Neuron (in vitro differentiated cells): ENCODE measurements at regions not wholly inside any gene's neighbourhood (a gene's known extent, or its start where the extent isn't known, plus 50 kb on each side); places are given as distances from the start of the nearest gene placed in this dataset.

ENCODE experiments used
- H2AFZ ChIP-seq: one replicate; pipeline ENCODE4 v1.6.1; 2013; ENCODE audit warnings: low read depth, mild to moderate bottlenecking, inconsistent platforms, low read length, moderate library complexity
- H3K27me3 ChIP-seq: one replicate; pipeline ENCODE4 v1.6.1; 2013; ENCODE audit warnings: low read length; ENCODE audit not compliant: insufficient read depth
- H3K36me3 ChIP-seq: one replicate; pipeline ENCODE4 v1.6.1; 2013; ENCODE audit warnings: low read length; ENCODE audit not compliant: insufficient read depth
- H3K4me1 ChIP-seq: one replicate; pipeline ENCODE4 v1.6.1; 2013; ENCODE audit warnings: low read length; ENCODE audit not compliant: insufficient read depth
- H3K4me3 ChIP-seq: 2 replicates; pipeline ENCODE4 v1.5.1; 2013; ENCODE audit warnings: mild to moderate bottlenecking, low read length, moderate library complexity
- H3K9me3 ChIP-seq: one replicate; pipeline ENCODE4 v1.6.1; 2013; ENCODE audit warnings: low read length

DNA sequence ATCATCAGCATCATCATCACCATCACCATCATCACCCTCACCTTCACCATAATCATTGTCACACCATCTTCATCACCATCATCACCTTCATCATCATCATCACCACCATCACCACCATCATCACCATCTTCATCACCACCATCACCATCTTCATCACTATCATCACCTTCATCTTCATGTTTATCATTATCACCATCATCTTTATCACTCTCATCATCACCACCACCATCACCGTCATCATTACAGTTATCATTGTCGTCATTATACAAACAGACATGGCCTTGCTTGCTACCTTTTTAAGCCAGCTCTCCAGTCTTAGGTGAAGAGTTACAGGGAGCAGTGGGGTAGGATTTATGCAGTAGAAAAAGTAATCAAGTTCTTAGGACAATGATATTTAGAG, 114.9 kb downstream of the IRF8 start:
- H3K9me3 ChIP-seq, result no peaks in the 10 kb centered on the region
- H2AFZ ChIP-seq, result no peak overlapping the region
- H3K4me3 ChIP-seq, result no peak overlapping the region
- no peaks in the 10 kb centered on the region for H3K27me3 ChIP-seq
- H3K36me3 ChIP-seq, result no peaks in the 10 kb centered on the region
- H3K4me1 ChIP-seq, result peaks cover 6% of the 10 kb centered on the region

DNA sequence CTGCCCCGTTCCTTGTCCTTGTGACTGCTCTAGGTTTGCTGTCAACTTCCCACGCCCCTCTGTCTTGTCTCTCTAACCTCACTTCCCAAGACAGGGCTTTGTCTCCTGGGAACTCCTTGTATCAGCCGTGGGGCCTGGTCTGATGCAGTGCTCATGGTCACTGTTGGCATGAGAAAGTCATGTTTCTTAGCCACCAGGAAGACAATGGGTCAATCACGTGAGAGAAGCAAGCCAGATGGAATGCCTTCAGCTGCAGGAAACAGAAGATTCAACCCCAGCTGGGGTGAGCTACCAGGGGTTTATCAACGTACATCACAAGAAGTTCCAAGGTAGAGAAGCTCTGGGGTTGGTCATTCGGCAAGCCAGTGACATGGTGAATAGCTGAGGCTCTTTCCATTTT, 116.6 kb downstream of the IRF8 start:
- Histone ChIP-seq H3K4me3 (no peak overlapping the region), H3K27me3 (no peaks in the 10 kb centered on the region), H3K36me3 (no peaks in the 10 kb centered on the region), H3K9me3 (peaks cover 4% of the 10 kb centered on the region), H3K4me1 (peaks cover 8% of the 10 kb centered on the region), H2AFZ (no peak overlapping the region)

DNA sequence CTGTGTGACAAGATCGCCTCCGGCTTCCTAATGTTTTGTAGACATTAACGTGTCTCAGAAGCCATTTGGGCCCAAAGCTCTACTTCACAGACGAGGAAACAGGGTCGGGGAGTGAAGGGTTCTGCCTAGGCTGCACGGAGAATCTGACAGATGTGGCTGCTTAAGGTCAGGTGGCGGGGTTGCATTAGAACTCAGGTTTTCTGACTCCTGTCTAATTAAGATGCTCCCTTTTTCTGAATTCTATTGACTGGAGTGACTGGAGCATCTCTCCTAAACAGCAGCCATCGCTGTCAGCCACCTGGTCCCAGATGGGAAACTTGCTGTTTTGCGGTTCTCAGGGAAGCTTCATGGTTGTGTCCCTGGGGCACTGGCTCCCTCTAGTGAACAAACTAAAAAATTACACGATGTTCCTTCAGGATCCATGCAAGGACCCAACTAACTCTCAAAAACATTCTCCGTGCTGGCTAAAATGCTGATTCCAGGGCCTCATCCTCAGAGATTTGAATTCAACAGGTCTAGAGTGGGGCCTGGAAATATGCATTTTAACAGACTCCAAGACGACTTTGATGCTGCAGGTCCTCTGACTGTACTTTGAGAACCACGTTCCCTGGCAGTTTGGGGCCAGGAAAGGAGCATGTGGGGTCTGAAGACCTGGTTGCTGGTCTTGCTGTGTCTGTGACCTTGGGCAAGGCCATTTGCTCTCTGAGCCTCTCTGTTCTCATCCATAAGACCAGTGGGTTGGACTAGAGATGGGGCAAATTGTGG, 117.4 kb downstream of the IRF8 start:
- H3K9me3 ChIP-seq, result peaks cover 4% of the 10 kb centered on the region
- H2AFZ ChIP-seq, result no peak overlapping the region
- no peak overlapping the region for H3K4me3 ChIP-seq
- no peaks in the 10 kb centered on the region for H3K27me3 ChIP-seq
- H3K36me3 ChIP-seq, result no peaks in the 10 kb centered on the region
- peaks cover 8% of the 10 kb centered on the region for H3K4me1 ChIP-seq

DNA sequence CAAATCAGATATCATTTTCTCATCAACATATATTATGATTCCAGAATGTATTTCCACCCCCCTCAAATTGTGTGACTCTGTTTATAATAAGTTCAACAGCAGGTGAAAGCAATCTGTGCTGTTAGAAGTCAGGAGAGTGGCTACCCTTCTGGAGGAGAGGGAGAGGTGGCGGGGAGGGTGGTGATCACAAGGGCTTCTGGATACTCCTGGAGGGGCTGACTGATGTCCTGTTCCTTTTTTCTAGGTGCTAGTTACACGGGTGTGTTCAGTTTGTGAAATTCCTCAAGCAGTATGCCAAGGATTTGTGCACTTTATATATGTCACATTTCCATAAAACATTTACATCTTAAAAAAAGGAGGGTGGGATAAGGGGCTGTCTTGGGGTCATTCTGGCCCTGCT, 119.1 kb downstream of the IRF8 start:
- H3K4me3 ChIP-seq, result no peak overlapping the region
- peaks cover 4% of the 10 kb centered on the region for H3K9me3 ChIP-seq
- no peaks in the 10 kb centered on the region for H3K36me3 ChIP-seq
- H2AFZ ChIP-seq, result no peak overlapping the region
- H3K4me1 ChIP-seq, result peaks cover 8% of the 10 kb centered on the region
- H3K27me3 ChIP-seq, result no peaks in the 10 kb centered on the region

DNA sequence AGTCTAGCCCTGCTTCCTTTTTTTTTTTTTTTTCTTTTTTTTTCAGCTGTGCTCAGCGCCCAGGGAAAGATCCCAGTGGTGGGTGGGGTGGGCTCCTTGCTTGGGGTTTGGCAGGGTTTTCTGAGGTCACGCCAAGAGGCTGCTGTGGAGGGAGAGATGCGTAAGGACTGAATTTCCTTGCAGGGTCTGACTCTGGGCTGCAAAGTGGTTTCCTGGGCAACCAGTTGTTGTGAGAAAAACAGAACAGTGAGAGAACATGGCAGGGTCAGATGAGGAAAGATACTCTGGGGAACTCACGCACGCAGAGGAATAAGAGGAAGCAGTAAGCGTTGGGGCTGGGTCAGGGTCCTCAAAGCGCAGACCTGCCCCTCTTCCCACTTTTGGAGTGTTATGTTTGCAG, 119.5 kb downstream of the IRF8 start:
- Histone ChIP-seq H3K4me1 (peaks cover 8% of the 10 kb centered on the region), H3K27me3 (no peaks in the 10 kb centered on the region), H3K4me3 (no peak overlapping the region), H2AFZ (no peak overlapping the region), H3K36me3 (no peaks in the 10 kb centered on the region), H3K9me3 (peaks cover 5% of the 10 kb centered on the region)

DNA sequence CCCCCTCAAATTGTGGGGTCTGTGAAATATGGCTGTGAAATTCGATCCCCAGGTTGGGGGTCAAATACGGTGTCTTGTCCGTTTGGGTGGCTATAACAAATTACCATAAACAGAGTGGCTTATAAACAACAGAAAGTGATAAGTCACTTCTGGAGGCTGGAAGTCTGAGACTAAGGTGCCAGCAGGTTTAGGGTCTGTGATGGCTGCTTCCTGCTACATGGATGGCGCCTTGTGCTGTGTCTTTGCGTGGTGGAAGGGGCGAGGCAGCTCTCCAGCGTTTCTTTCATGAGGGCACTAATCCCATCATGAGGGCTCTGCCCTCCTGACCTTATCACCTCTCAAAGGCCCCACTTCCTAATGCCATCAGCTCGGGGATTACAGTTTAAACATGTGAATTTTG, 120.0 kb downstream of the IRF8 start:
- Histone ChIP-seq H3K9me3 (peaks cover 5% of the 10 kb centered on the region), H3K4me3 (no peak overlapping the region), H3K27me3 (no peaks in the 10 kb centered on the region), H3K4me1 (peaks cover 8% of the 10 kb centered on the region), H3K36me3 (no peaks in the 10 kb centered on the region), H2AFZ (no peak overlapping the region)

DNA sequence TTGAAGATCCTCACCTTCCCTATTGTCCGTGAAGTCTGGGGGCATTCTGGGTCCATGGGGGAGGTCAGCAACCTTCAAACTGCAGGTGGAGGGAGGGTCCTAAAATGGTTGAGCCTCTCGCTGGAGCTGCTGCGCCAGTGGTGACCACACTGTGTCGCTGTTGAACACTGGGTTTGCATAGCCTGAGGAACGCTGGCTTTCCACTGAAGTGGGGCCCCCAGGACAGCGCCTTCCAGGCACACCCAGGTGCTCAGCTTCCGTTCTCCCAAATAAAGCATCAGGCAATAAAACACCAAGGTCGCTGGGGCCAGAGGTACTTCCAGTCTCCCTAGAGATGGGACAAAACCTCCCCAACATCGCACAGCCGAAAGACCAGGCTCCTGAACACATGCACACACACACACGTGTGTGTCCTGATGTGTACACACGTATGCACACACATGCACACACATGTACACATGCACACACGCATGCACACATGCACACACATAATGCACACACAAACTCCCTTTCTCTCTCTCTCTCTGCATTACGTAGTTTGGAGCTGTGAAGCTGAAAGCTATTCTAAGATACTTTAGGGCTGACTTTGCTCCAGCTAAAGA, 120.6 kb downstream of the IRF8 start:
- H2AFZ ChIP-seq, result no peak overlapping the region
- no peaks in the 10 kb centered on the region for H3K27me3 ChIP-seq
- peaks cover 5% of the 10 kb centered on the region for H3K9me3 ChIP-seq
- no peaks in the 10 kb centered on the region for H3K36me3 ChIP-seq
- peaks cover 8% of the 10 kb centered on the region for H3K4me1 ChIP-seq
- no peak overlapping the region for H3K4me3 ChIP-seq

DNA sequence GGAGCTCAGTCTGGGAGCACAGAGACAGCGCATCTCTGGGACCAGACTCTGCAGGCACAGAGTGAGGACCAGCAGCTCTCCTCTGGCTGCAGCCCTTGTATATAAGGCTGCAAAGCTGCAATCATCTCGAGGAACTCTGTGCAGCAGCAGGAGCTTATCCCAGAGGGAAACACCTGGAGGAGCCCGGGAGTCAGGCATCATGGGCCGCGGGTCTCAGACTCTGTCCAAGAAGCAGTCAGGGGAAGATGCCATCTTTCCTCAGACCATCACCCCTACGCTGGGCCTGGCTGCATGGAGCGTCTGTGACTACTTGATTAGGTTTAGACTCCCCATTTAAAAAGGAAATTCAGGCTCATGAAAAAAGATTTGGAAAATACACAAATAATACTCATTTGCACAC, 122.0 kb downstream of the IRF8 start:
- H3K4me3 ChIP-seq, result no peak overlapping the region

DNA sequence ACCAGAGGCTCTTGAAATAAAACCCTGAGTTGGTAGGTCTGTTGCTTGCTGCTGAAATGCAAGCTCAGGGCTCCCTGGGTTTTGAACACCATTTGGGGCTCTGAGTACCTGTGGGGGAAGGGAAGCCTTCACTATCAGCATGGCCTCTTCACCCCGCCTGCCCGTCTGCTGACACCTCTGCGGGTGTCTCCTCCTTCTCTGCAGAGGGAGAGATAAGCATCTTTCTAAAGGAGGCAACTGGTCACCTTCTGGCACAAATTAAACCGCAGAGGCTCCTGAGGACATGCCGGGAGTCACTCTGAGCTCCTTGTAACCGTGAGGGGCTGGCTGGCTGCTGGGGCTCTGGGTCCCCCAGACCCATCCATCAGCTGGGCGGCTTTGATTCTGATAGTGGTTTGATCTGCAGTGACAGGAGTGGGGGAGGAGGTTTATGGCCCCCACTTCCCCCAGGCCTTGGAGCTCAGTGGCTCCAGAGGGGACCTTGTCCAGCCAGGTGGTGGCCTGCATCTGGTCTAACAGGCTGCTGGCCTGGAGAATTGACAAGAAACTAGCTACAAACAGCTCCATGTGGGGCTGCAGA, 123.5 kb downstream of the IRF8 start:
- no peak overlapping the region for H2AFZ ChIP-seq
- H3K4me1 ChIP-seq, result peaks cover 8% of the 10 kb centered on the region
- H3K36me3 ChIP-seq, result no peaks in the 10 kb centered on the region
- peaks cover 5% of the 10 kb centered on the region for H3K9me3 ChIP-seq
- H3K27me3 ChIP-seq, result no peaks in the 10 kb centered on the region
- no peak overlapping the region for H3K4me3 ChIP-seq

More for the DNA sequence above, 122.0 kb downstream of the IRF8 start:
- peaks cover 8% of the 10 kb centered on the region for H3K4me1 ChIP-seq
- H3K9me3 ChIP-seq, result peaks cover 5% of the 10 kb centered on the region
- H3K36me3 ChIP-seq, result no peaks in the 10 kb centered on the region
- no peaks in the 10 kb centered on the region for H3K27me3 ChIP-seq
- no peak overlapping the region for H2AFZ ChIP-seq

DNA sequence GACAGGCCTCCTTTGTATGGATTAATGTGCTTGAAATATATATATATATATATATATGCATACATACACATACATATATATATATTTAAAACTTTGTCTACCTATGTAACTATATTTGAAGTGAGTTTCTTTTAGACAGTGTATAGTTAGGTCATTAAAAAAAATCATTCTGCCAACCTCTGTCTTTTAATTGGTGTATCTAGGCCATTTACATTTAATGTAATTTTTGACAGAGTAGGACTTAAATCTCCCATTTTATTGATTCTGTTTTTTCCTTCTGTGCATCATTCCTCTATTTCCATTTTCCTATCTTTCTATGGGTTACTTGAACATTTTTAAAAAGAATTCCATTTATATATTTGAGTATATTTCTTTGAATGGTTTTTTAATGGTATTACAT, 125.2 kb downstream of the IRF8 start:
- Histone ChIP-seq H3K9me3 (peaks cover 5% of the 10 kb centered on the region), H3K27me3 (no peaks in the 10 kb centered on the region), H2AFZ (no peak overlapping the region), H3K4me3 (no peak overlapping the region), H3K4me1 (no peaks in the 10 kb centered on the region), H3K36me3 (no peaks in the 10 kb centered on the region)

DNA sequence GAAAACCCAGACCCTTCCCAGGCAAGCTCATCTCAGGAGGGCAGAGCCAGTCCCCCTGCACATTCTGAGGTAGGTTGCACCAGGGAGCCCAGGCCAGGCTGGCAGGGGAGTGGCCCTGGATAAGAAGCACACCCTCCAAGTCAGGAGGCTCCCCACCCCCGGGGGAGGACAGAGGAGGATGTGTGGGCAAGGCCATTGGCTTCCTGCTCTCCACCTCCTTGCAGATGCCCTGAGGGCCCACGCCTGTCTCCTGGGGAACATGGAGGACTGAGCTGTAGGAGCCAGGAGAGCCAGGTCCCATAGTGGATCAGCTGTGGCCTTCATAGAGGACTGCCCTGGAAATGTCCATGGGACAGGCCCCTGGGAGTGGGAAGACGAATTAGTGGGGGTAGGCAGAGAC, 126.7 kb downstream of the IRF8 start:
- Histone ChIP-seq H3K4me1 (no peaks in the 10 kb centered on the region), H3K4me3 (no peak overlapping the region), H3K27me3 (no peaks in the 10 kb centered on the region), H3K36me3 (no peaks in the 10 kb centered on the region), H2AFZ (no peak overlapping the region), H3K9me3 (peaks cover 1% of the 10 kb centered on the region)

DNA sequence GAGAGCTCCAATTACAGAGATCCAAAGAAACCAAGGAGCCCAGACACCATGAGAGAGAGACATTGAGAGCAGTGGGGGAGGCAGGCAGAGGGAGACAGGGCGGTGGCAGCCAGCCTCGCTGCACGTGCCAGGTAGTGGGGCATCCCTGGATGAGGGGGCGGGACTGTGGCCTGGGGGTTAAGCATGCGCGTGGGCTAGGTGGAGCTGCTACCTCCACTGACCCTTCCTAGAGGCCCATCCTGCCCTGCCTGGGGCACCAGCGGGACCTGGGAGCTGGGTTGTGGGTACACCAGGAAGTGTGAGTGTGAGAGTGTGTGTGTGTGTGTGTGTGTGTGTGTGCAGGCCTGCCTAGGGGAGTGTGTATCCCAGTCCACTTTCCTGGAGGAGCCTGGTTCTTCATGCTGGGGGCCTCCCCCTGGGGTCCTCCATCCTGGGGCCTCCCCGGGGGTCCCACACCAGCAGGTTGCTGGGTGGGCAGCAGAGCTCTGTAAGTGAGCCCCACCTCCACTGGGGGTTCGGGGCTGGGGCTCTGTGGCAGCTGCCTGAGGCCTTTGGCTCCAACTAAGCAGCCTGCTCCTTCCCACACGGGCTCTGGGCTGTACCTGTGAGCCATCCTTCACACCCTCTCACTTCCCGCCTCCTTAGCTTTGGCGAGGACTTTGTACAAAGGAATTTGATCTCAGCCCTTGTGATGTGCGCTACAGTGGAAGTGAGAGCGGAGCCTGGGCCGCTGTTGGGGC, 127.4 kb downstream of the IRF8 start:
- Histone ChIP-seq H3K4me3 (no peak overlapping the region), H3K27me3 (no peaks in the 10 kb centered on the region), H3K4me1 (no peaks in the 10 kb centered on the region), H2AFZ (no peak overlapping the region), H3K36me3 (no peaks in the 10 kb centered on the region), H3K9me3 (peaks cover 1% of the 10 kb centered on the region)

DNA sequence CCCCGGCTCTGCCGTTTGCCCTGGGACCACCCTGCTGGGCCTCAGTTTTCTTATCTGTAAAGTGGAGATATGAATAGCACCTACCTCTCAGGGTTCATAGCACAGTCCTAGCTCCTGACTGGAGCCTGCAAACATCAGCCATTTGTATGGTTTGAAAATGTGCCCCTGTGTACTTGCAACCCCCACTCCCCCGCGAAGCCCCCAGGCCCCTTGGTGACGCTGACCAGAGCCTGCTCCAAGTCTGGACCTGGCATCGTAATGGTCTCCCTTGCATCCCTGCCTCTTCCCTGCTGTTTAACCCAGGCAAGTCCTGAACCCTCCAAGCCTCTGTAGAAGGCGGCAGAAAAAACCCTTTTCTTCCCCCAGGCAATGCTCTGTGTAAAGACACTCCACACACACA, 128.0 kb downstream of the IRF8 start:
- Histone ChIP-seq H3K4me3 (no peak overlapping the region), H3K4me1 (no peaks in the 10 kb centered on the region), H3K36me3 (no peaks in the 10 kb centered on the region), H3K9me3 (peaks cover 1% of the 10 kb centered on the region), H2AFZ (no peak overlapping the region), H3K27me3 (no peaks in the 10 kb centered on the region)
